DOHH2 (cell line): ENCODE measurements at regions not wholly inside any gene's neighbourhood (a gene's known extent, or its start where the extent isn't known, plus 50 kb on each side); places are given as distances from the start of the nearest gene placed in this dataset.

Source experiments
- H3F3A ChIP-seq: fragments of 200-600 bp; sonication (generic), shearing (Covaris generic); 2 replicates; pipeline ENCODE4 v1.6.0; 2016; ENCODE audit warnings: antibody characterized with exemption, mild to moderate bottlenecking; ENCODE audit not compliant: control insufficient read depth, insufficient read depth
- H3K27ac ChIP-seq: fragments of 200-600 bp; sonication (generic); 2 replicates; pipeline ENCODE4 v1.5.1; 2014; ENCODE audit warnings: low read depth, mild to moderate bottlenecking, low read length, moderate library complexity
- H3K27me3 ChIP-seq: fragments of 200-600 bp; sonication (generic); 2 replicates; pipeline ENCODE4 v1.6.1; 2014; ENCODE audit warnings: mild to moderate bottlenecking, low read length, mixed read lengths; ENCODE audit not compliant: control insufficient read depth
- H3K36me3 ChIP-seq: fragments of 200-600 bp; sonication (generic); 2 replicates; pipeline ENCODE4 v1.6.1; 2014; ENCODE audit warnings: mild to moderate bottlenecking, low read length, moderate library complexity, mixed read lengths; ENCODE audit not compliant: control insufficient read depth
- H3K4me1 ChIP-seq: fragments of 200-600 bp; sonication (generic); 2 replicates; pipeline ENCODE4 v1.6.1; 2014; ENCODE audit warnings: mild to moderate bottlenecking, low read length, mixed read lengths; ENCODE audit not compliant: control insufficient read depth
- H3K4me2 ChIP-seq: fragments of 200-600 bp; sonication (generic); 2 replicates; pipeline ENCODE4 v1.6.0; 2014; ENCODE audit warnings: mild to moderate bottlenecking, low read length, moderate library complexity
- H3K4me3 ChIP-seq: fragments of 200-600 bp; sonication (generic); 2 replicates; pipeline ENCODE4 v1.5.1; 2014; ENCODE audit warnings: mild to moderate bottlenecking, low read length, mixed read lengths
- H3K79me2 ChIP-seq: fragments of 200-600 bp; sonication (generic); 2 replicates; pipeline ENCODE4 v1.6.1; 2014; ENCODE audit warnings: mild to moderate bottlenecking, low read length, mixed read lengths; ENCODE audit not compliant: control insufficient read depth
- H3K9me2 ChIP-seq: fragments of 200-600 bp; sonication (generic); replicated peaks from 2 replicates; pipeline ENCODE4 v1.6.1; 2014; ENCODE audit warnings: mild to moderate bottlenecking, low read length, mixed read lengths; ENCODE audit not compliant: control insufficient read depth
- H3K9me3 ChIP-seq: fragments of 200-600 bp; sonication (generic); 2 replicates; pipeline ENCODE4 v1.6.1; 2014; ENCODE audit warnings: antibody characterized with exemption, low read length, mixed read lengths; ENCODE audit not compliant: control insufficient read depth, insufficient read depth
- H4K20me1 ChIP-seq: fragments of 200-600 bp; sonication (generic); 2 replicates; pipeline ENCODE4 v1.6.0; 2014; ENCODE audit warnings: low read depth, mild to moderate bottlenecking, antibody characterized with exemption, low read length, moderate library complexity; ENCODE audit not compliant: control insufficient read depth, insufficient read depth
- EZH2phosphoT487 ChIP-seq: fragments of 200-600 bp; sonication (generic); IDR thresholded peaks from 2 replicates; pipeline ENCODE4 v1.6.1; 2017; ENCODE audit warnings: borderline replicate concordance, mild to moderate bottlenecking, antibody characterized with exemption, low read length, moderate library complexity, mixed read lengths
- TF ChIP-seq, protein P1 (sequence below): fragments of 200-600 bp; sonication (generic); IDR thresholded peaks from one replicate; pipeline ENCODE4 v1.5.1; 2014; ENCODE audit warnings: antibody characterized with exemption, mild to moderate bottlenecking, low read depth, low read length; ENCODE audit not compliant: poor library complexity, severe bottlenecking

DNA sequence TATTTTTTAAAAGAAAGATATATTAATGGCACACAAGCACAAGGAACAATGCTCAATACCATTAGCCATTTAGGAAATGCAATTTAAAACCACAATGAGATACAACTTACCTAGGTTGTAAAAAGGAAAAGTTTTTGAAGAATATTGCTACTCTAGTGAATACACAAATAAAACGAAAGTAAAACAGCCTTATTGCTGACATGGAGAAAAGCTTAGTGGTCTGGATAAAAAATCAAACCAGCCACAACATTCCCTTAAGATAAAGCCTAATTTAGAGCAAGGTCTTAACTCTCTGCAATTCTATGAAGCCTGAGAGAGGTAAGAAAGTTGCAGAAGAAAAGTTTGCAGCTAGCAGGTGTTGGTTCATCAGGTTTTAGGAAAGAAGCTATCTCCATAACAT, 892.7 kb upstream of the ALCAM start:
- Histone ChIP-seq H3K9me2 (no peaks in the 10 kb centered on the region), H3F3A (no peaks in the 10 kb centered on the region), H3K27me3 (no peaks in the 10 kb centered on the region), H4K20me1 (no peaks in the 10 kb centered on the region), H3K27ac (no peak overlapping the region), H3K79me2 (no peaks in the 10 kb centered on the region), H3K4me1 (no peaks in the 10 kb centered on the region), H3K36me3 (no peaks in the 10 kb centered on the region), H3K4me3 (no peak overlapping the region), H3K9me3 (no peaks in the 10 kb centered on the region; the same call in 1 of the 2 replicates), H3K4me2 (no peak overlapping the region)
- no peak for TF ChIP-seq EZH2phosphoT487
- TF ChIP-seq, protein P1, sequence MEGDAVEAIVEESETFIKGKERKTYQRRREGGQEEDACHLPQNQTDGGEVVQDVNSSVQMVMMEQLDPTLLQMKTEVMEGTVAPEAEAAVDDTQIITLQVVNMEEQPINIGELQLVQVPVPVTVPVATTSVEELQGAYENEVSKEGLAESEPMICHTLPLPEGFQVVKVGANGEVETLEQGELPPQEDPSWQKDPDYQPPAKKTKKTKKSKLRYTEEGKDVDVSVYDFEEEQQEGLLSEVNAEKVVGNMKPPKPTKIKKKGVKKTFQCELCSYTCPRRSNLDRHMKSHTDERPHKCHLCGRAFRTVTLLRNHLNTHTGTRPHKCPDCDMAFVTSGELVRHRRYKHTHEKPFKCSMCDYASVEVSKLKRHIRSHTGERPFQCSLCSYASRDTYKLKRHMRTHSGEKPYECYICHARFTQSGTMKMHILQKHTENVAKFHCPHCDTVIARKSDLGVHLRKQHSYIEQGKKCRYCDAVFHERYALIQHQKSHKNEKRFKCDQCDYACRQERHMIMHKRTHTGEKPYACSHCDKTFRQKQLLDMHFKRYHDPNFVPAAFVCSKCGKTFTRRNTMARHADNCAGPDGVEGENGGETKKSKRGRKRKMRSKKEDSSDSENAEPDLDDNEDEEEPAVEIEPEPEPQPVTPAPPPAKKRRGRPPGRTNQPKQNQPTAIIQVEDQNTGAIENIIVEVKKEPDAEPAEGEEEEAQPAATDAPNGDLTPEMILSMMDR: no peak

DNA sequence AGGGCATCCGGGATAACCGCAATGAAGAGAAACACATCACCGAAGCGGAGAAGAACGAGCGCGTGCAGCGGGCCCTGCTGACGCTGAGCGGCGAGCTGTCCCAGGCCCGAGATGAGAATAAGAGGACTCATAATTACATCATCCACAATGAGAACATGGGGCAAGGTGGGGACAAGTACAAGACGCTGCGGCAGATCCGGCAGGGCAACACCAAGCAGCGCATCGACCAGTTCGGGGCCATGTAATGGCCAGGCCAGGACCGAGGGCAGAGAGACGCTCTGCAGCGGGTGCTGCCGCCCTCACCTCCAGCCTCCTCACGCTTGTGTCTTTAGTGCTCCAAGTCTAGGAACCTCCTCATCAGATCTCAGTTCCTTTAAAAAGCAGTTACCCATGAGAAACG, 863.7 kb upstream of the ALCAM start:
- no peak for TF ChIP-seq EZH2phosphoT487
- TF ChIP-seq, protein P1: no peak
- Histone ChIP-seq H3K9me2 (no peaks in the 10 kb centered on the region), H3K4me1 (peaks cover 10% of the 10 kb centered on the region), H3K27ac (no peak overlapping the region), H3K27me3 (no peaks in the 10 kb centered on the region), H4K20me1 (no peaks in the 10 kb centered on the region), H3K9me3 (no peaks in the 10 kb centered on the region), H3K36me3 (no peaks in the 10 kb centered on the region), H3K79me2 (no peaks in the 10 kb centered on the region), H3K4me3 (no peak overlapping the region), H3F3A (no peaks in the 10 kb centered on the region), H3K4me2 (no peak overlapping the region)

DNA sequence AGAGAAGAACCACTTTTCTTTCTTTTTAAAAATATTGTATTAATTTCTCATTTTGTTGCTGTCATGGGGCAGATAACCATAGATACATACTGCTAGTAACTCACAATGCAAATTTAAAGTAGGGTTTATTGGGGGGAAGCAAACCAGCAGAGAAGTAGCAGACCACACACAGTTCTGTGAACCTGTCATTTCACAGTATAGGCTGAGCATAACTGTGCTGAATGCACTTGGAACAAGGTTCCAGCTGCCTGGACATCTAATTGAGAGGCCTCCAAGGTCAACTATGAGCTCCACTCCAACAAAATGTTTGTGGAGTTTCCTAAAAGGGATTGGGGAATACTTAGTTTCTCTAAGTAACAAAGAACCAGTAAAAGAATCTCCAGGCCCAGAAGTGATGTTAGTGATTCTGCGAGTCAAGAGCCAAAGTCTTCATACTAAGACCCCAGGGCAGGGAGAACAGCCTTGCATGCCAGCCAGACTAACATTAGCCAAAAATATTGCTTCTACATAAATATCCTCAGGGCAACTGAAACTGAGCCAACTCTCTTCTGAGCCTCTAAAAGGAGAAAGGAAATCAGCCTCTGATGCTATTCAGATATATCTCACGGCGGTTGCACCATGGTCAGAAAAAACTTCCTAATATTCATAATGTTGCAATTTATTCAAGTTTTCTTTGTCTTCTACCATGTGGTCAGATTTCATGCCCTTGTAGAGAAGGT, 856.4 kb upstream of the ALCAM start:
- peak overlapping the region; percentile 38 for H3K4me3 ChIP-seq
- H3K9me2 ChIP-seq: no peaks in the 10 kb centered on the region
- H3K4me1 ChIP-seq: peaks cover 17% of the 10 kb centered on the region
- H3K27me3 ChIP-seq: no peaks in the 10 kb centered on the region
- TF ChIP-seq, protein P1: no peak
- no peak for TF ChIP-seq EZH2phosphoT487
- no peaks in the 10 kb centered on the region for H3K79me2 ChIP-seq
- H3K9me3 ChIP-seq: peaks cover 17% of the 10 kb centered on the region
- no peak overlapping the region for H3K27ac ChIP-seq
- peak overlapping the region; percentile 51 for H3K4me2 ChIP-seq
- no peaks in the 10 kb centered on the region for H3K36me3 ChIP-seq
- no peaks in the 10 kb centered on the region for H4K20me1 ChIP-seq
- H3F3A ChIP-seq: no peaks in the 10 kb centered on the region
